GM21717 (cell line): ENCODE measurements at regions not wholly inside any gene's neighbourhood (a gene's known extent, or its start where the extent isn't known, plus 50 kb on each side); places are given as distances from the start of the nearest gene placed in this dataset.
"Not testable (repeated sequence)": the region's sequence is repeated elsewhere in the genome, so short reads cannot be mapped to it uniquely, and the experiment has no call there.

ENCODE experiments used
- ATAC-seq: cut with Tn5 transposase; IDR thresholded peaks from one replicate; pipeline ENCODE4 v1.9.1; 2021; ENCODE audit warnings: mild to moderate bottlenecking, moderate library complexity; ENCODE audit not compliant: unreplicated experiment

- no peak for ATAC-seq
Measured at GRCh38 chr6:44037847-44038542, 89.3 kb downstream of the MRPL14 start.

GRCh38 chr6:44037276-44037675 lies 90.0 kb downstream of the MRPL14 start:
- not testable (repeated sequence) for ATAC-seq

- no peak for ATAC-seq
Measured at GRCh38 chr6:44036699-44037101, 90.6 kb downstream of the MRPL14 start.

GRCh38 chr6:44036196-44036595 lies 91.1 kb downstream of the MRPL14 start:
- no peak for ATAC-seq

- ATAC-seq: no peak
Measured at GRCh38 chr6:44035621-44036020, 91.6 kb downstream of the MRPL14 start.

GRCh38 chr6:44034931-44035345 lies 92.3 kb downstream of the MRPL14 start:
- no peak for ATAC-seq

GRCh38 chr6:44034391-44034861 lies 92.8 kb downstream of the MRPL14 start:
- ATAC-seq: no peak

GRCh38 chr6:44030812-44031454 lies 96.3 kb downstream of the MRPL14 start:
- no peak for ATAC-seq

GRCh38 chr6:44029444-44030185 lies 97.6 kb downstream of the MRPL14 start:
- no peak for ATAC-seq

GRCh38 chr6:44028789-44029310 lies 98.4 kb downstream of the MRPL14 start:
- no peak for ATAC-seq

GRCh38 chr6:44025226-44025625 lies 102.0 kb downstream of the MRPL14 start:
- no peak for ATAC-seq

- ATAC-seq: no peak
Measured at GRCh38 chr6:44024574-44025219, 102.6 kb downstream of the MRPL14 start.

- ATAC-seq: no peak
Measured at GRCh38 chr6:44023586-44024454, 103.4 kb downstream of the MRPL14 start.

GRCh38 chr6:44022671-44023352 lies 104.4 kb downstream of the MRPL14 start:
- ATAC-seq: no peak

- ATAC-seq: no peak
Measured at GRCh38 chr6:44022296-44022661, 105.0 kb downstream of the MRPL14 start.

GRCh38 chr6:44021589-44022295 lies 105.5 kb downstream of the MRPL14 start:
- no peak for ATAC-seq

GRCh38 chr6:44020664-44021425 lies 106.4 kb downstream of the MRPL14 start:
- ATAC-seq: no peak

- no peak for ATAC-seq
Measured at GRCh38 chr6:44020148-44020547, 107.1 kb downstream of the MRPL14 start.
